Stimulated activated naive B cell treated with anti-CD40 and anti-IgM and Interleukin-4, amounts not matched to agents 10 μg/mL and 1 μg/mL and 100 μg/mL, for 72 hours (primary cell): ENCODE measurements at regions not wholly inside any gene's neighbourhood (a gene's known extent, or its start where the extent isn't known, plus 50 kb on each side); places are given as distances from the start of the nearest gene placed in this dataset.
A peak's percentile ranks its signal among the peaks of the same experiment; 100 is the strongest.

Experiments used
- ATAC-seq, 2 donors: fragments of 150-1000 bp; cut with Tn5 transposase; replicated peaks; 2 replicates each; pipeline ENCODE4 v1.10.0; 2021; ENCODE audit warnings: moderate library complexity in 1 of 2
- DNase-seq: peaks from one replicate; pipeline ENCODE4 v3.0.0; 2021
- H3K27ac Mint-ChIP-seq: one replicate; pipeline ENCODE4 v1.8.0; 2022; ENCODE audit warnings: mild to moderate bottlenecking, mixed read lengths
- H3K27me3 Mint-ChIP-seq, 2 donors: one replicate each; pipeline ENCODE4 v1.8.0; 2022; ENCODE audit warnings: mixed read lengths in 2 of 2
- H3K36me3 Mint-ChIP-seq, 2 donors: one replicate each; pipeline ENCODE4 v1.8.0; 2022; ENCODE audit warnings: mixed read lengths in 2 of 2, mild to moderate bottlenecking in 1 of 2
- H3K4me1 Mint-ChIP-seq, 2 donors: one replicate each; pipeline ENCODE4 v1.8.0; 2022; ENCODE audit warnings: mixed read lengths in 2 of 2, mild to moderate bottlenecking in 1 of 2
- H3K4me3 Mint-ChIP-seq, 2 donors: one replicate each; pipeline ENCODE4 v1.8.0; 2022; ENCODE audit warnings: mild to moderate bottlenecking in 2 of 2, mixed read lengths in 2 of 2, moderate library complexity in 1 of 2
- H3K9me3 Mint-ChIP-seq, 2 donors: one replicate each; pipeline ENCODE4 v1.8.0; 2022; ENCODE audit warnings: mixed read lengths in 2 of 2, mild to moderate bottlenecking in 1 of 2

GRCh38 chr11:126115127-126115495 lies 52.4 kb upstream of the CDON start:
- H3K4me1 Mint-ChIP-seq: no peaks in the 10 kb centered on the region
- H3K4me3 Mint-ChIP-seq: no peak overlapping the region
- H3K27me3 Mint-ChIP-seq: peaks cover 0 to 3% of the 10 kb centered on the region in 2 donors
- no peak overlapping the region for H3K27ac Mint-ChIP-seq
- no peak for ATAC-seq
- DNase-seq: no peak
- no peaks in the 10 kb centered on the region for H3K36me3 Mint-ChIP-seq
- no peaks in the 10 kb centered on the region for H3K9me3 Mint-ChIP-seq

- ATAC-seq: peak in 1 of 2 donors; percentile 14
- H3K27me3 Mint-ChIP-seq: peaks cover 0 to 3% of the 10 kb centered on the region in 2 donors
- no peaks in the 10 kb centered on the region for H3K4me1 Mint-ChIP-seq
- no peak overlapping the region for H3K4me3 Mint-ChIP-seq
- no peak overlapping the region for H3K27ac Mint-ChIP-seq
- no peaks in the 10 kb centered on the region for H3K9me3 Mint-ChIP-seq
- H3K36me3 Mint-ChIP-seq: no peaks in the 10 kb centered on the region
- no peak for DNase-seq
Observed at GRCh38 chr11:126114486-126115126, 51.9 kb upstream of the CDON start.

GRCh38 chr11:126113963-126114362 lies 51.3 kb upstream of the CDON start:
- no peaks in the 10 kb centered on the region for H3K9me3 Mint-ChIP-seq
- no peak overlapping the region for H3K4me3 Mint-ChIP-seq

DNA sequence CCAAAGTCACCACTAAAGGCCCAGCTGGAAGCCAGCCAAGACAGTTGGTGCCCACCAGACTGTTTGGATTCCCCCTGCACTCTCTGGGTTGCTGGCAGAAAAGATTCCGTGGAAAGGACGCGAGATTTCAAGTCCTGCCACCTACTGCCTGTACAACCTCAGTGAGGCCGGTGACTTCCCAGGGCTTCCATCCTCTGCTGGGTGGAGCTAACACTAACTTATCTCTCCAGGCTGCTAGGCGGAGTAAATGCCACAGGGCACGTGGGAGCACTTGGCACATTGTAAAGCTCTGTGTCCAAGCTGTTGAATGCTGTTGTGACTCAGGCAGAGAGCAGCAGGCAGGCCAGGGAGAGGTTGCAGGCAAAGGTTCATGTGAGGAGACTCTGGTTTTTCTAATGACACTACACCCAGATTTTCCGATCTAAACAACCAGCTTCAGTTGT lies 50.9 kb upstream of the CDON start:
- Mint-ChIP-seq H3K9me3 (no peaks in the 10 kb centered on the region), H3K36me3 (no peaks in the 10 kb centered on the region), H3K4me1 (no peaks in the 10 kb centered on the region), H3K27me3 (peaks cover 0 to 3% of the 10 kb centered on the region in 2 donors), H3K4me3 (no peak overlapping the region), H3K27ac (no peak overlapping the region)
- ATAC-seq (no peak), DNase-seq (no peak)

More at GRCh38 chr11:126113963-126114362, 51.3 kb upstream of the CDON start:
- ATAC-seq (no peak), DNase-seq (no peak)
- peaks cover 0 to 3% of the 10 kb centered on the region in 2 donors for H3K27me3 Mint-ChIP-seq
- H3K36me3 Mint-ChIP-seq: no peaks in the 10 kb centered on the region
- no peaks in the 10 kb centered on the region for H3K4me1 Mint-ChIP-seq
- H3K27ac Mint-ChIP-seq: no peak overlapping the region

GRCh38 chr11:126113012-126113411 lies 50.3 kb upstream of the CDON start:
- H3K27ac Mint-ChIP-seq: no peak overlapping the region
- H3K36me3 Mint-ChIP-seq: no peaks in the 10 kb centered on the region
- no peak overlapping the region for H3K4me3 Mint-ChIP-seq
- ATAC-seq (no peak), DNase-seq (no peak)
- no peaks in the 10 kb centered on the region for H3K9me3 Mint-ChIP-seq
- H3K4me1 Mint-ChIP-seq: no peaks in the 10 kb centered on the region
- peaks cover 0 to 3% of the 10 kb centered on the region in 2 donors for H3K27me3 Mint-ChIP-seq

DNA sequence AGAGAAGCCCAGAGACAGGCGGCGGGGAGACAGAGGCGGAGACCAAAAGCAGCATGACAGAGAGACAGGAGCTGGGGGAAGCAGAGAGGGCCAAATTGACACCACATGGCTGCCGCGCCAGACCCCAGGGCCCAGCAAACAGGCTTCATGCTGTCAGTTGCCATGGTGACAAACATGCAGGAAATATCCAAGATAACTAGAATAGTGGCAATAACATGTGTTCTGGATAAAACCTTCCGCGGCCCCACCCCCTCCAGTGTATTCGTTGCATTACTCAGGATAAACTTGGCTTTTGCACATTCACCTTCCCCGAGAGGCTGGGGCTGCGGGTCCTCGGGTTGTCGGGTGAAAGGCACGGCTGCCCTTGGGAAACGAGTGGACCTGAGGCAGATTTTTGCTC lies 49.9 kb upstream of the CDON start:
- no peaks in the 10 kb centered on the region for H3K4me1 Mint-ChIP-seq
- peaks cover 0 to 3% of the 10 kb centered on the region in 2 donors for H3K27me3 Mint-ChIP-seq
- H3K36me3 Mint-ChIP-seq: no peaks in the 10 kb centered on the region
- H3K27ac Mint-ChIP-seq: no peak overlapping the region
- ATAC-seq (no peak), DNase-seq (no peak)
- peaks cover 0 to 2% of the 10 kb centered on the region in 2 donors for H3K9me3 Mint-ChIP-seq
- H3K4me3 Mint-ChIP-seq: no peak overlapping the region
